Fibroblast of peridontal ligament (primary cell): ENCODE measurements at regions not wholly inside any gene's neighbourhood (a gene's known extent, or its start where the extent isn't known, plus 50 kb on each side); places are given as distances from the start of the nearest gene placed in this dataset.

Source experiments
- DNase-seq: peaks from one replicate; pipeline ENCODE4 v3.0.0-alpha.2; 2010; ENCODE audit errors: extremely low read depth

GRCh38 chr7:125567686-125568085 lies 638.1 kb upstream of the POT1 start:
- no peak for DNase-seq

GRCh38 chr7:125563964-125564529 lies 634.4 kb upstream of the POT1 start:
- DNase-seq: no peak

DNA sequence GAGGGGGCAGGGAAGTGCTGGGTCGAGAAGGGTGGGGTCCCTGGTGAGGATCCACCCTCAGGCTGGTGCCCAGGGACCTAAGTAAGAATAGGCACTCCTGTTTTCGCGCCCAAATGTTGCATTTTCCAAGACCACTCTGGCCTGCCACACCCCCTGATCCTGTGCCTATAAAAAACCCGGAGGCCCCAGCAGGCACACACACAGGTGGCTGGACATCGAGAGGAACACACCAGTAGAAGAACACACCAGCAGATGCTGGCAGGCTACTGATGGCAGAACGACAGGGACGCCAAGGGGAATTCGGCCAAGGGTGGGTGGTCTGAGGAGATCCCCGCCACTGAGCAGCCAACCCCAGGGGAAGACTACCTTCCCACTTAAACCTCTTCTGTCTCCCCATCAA lies 633.9 kb upstream of the POT1 start:
- DNase-seq: no peak

DNA sequence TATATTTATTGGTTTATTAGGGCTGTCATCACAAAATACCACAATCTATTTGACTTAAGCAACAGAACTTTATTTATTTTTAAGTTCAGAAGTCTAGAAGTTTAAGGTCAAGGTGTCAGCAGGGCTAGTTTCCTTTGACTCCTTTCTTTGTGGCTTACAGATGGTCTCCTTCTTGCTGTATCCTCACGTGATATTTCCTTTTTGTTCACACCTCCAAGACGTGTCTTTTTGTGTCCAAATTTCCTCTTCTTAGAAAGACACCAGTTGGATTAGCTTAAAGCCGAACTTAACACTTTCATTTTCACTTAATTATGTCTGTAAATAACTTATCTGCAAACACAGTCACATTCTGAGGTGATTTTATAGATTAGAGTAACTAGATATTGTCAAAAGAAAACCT lies 631.4 kb upstream of the POT1 start:
- no peak for DNase-seq

- DNase-seq: no peak
These were observed 630.3 kb upstream of the POT1 start for GRCh38 chr7:125559921-125560320.

GRCh38 chr7:125555916-125556315 lies 626.3 kb upstream of the POT1 start:
- DNase-seq: no peak

- DNase-seq: no peak
These were observed 621.4 kb upstream of the POT1 start for GRCh38 chr7:125551008-125551407.

DNA sequence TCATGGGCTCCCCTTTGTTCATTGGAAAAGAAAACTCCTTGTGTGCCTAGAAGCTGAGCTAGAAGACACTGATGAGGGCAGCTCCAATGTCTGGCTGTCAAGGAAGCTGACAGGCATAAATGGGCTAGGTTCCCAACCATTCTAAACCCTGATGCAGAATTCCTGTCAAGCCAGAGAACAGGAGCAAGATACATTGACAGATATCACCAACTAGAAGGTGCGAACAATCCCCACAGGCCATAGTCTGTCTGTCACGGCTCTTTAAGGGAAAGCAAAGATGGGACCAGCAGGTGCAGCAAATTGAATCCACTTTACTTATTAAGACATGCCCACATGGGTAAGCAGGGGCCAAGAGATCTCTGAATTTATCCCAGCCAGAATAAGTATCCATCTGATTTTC lies 617.9 kb upstream of the POT1 start:
- no peak for DNase-seq

- DNase-seq: no peak
These were observed 600.9 kb upstream of the POT1 start for GRCh38 chr7:125530553-125530952.

GRCh38 chr7:125529249-125529648 lies 599.6 kb upstream of the POT1 start:
- DNase-seq: no peak

GRCh38 chr7:125526958-125527357 lies 597.3 kb upstream of the POT1 start:
- no peak for DNase-seq

- no peak for DNase-seq
These were observed 596.5 kb upstream of the POT1 start for GRCh38 chr7:125526092-125526491.

DNA sequence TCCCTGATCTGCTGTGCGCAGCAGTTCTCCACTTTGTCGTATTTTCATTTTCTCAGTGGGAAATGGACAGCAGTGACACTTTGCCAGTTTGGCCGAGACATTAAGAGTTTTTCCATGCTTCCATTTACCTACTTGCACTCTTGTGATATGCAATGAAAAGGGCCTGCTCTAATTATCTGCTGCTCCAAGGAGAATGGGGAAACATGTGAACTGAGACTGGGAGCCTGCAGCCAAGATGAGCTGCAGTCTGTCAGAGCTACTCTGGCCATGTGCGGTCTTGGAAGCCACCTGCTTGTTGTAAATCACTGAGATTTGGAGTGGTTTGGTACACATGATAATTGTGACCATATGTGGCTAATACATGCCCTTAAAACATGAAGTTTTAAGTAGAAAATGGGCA lies 586.6 kb upstream of the POT1 start:
- no peak for DNase-seq

DNA sequence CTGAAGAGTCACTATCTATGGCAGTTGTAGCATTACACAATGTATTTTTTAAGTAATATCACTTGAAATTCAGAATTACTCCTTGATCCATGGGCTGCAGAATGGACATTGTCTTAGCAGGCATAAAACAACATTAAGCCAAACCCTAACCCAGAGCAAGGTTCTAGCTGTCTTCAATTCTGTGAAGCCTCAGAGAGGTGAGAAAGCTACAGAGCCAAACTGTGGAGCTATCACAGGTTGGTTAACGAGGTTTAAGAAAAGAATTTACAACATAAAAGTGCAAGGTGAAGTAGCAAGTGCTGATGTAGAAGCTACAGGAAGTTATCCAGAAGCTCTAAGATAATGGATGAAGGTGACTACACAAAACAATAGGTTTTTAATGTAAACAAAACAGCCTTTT lies 582.7 kb upstream of the POT1 start:
- no peak for DNase-seq

- no peak for DNase-seq
These were observed 581.7 kb upstream of the POT1 start for GRCh38 chr7:125511310-125511709.

DNA sequence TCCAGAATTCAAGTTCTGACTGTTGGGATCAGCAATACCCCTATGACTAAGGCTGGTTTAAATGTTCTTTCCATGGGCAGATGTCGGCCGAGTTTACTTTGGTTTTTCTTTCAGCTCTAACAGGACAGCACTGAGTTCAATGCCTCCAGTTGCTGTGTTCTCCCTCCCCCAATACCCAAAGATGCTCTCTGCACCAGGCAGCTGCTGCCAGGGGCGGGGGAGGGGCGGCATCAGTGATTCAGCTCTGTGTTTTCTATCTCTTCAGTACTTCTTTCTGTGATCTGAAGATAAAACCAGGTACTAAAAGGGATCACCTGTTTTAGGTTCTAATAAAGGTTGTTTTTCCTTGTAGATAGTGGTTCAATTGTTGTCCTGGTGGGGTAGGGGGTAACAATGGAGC lies 576.7 kb upstream of the POT1 start:
- DNase-seq: no peak

- no peak for DNase-seq
These were observed 575.2 kb upstream of the POT1 start for GRCh38 chr7:125504848-125505247.

DNA sequence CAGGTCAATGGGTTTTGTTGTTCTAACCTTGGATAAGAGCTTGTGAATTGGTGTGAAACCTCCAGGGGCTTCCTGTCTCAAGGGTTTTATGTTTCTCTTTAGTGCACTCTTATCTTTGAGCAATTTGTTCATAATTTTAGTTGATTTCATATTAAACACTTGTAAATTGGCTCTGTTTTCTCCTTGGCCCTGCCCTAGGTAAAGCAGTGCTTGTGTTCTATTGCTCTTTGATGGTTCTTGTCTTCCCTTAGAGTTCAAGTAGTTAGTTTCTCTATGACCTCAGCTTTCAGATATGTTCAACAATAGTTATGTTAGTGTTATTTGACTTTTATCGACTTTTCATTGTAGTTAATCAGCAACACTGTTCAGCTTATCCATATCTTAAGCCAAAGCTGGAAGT lies 566.4 kb upstream of the POT1 start:
- no peak for DNase-seq

- no peak for DNase-seq
These were observed 562.9 kb upstream of the POT1 start for GRCh38 chr7:125492521-125492920.

DNA sequence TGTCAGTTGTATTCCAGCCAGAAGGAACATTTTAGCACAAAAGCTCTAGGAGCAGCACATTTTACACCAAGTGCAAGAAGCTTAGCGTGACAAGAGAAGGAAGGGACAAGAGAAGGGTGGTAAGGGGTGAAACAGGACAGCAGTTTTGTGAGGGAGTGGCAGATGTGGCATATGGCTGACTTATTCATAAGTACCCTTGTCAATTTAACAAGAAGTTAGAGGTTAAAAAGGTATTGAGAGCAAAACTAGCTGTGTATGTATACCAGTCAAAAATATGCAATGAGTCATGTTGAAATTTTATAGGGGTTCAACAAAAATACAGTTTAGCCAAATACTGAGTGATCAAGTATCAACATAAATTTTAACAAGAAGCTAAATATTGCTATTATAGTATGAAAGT lies 561.5 kb upstream of the POT1 start:
- no peak for DNase-seq

- DNase-seq: no peak
These were observed 560.5 kb upstream of the POT1 start for GRCh38 chr7:125490167-125490566.

DNA sequence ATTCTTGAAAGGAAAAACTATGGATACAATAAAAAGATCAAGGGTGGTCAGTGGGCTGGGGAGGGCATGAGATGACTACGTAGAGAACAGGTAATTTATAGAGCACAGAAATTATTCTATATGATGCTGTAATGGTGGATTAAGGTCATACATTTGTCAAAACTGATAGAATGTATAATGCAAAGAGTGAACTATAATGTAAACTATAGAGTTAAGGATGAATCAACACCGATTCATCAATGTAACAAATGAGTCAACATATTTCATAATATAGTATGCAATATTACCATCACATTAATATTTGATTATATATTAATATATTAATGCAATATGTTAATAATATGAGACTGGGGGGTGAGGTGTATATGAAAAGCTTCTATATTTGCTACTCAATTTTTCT lies 555.6 kb upstream of the POT1 start:
- DNase-seq: no peak

DNA sequence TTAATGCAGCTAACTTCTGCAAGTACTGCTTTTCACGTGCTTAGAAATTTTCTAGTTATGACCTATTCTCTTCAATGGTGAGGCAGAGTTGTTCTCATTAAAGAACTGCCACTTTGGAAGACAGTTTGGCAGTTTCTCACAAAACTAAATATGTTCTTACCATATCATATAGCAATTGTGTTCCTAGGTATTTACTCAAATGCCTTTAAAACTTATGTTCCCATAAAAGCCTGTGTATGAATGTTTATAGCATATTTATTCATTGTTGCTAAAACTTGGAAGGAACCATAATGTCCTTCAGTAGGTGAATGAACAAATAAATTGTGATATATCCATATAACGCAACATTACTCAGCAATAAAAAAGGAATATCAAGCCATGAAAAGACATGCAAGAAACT lies 555.1 kb upstream of the POT1 start:
- DNase-seq: no peak

- no peak for DNase-seq
These were observed 551.7 kb upstream of the POT1 start for GRCh38 chr7:125481323-125481722.

- no peak for DNase-seq
These were observed 551.1 kb upstream of the POT1 start for GRCh38 chr7:125480762-125481161.
